ENCODE measurements at regions not wholly inside any gene's neighbourhood (a gene's known extent, or its start where the extent isn't known, plus 50 kb on each side); places are given as distances from the start of the nearest gene placed in this dataset.

DNA sequence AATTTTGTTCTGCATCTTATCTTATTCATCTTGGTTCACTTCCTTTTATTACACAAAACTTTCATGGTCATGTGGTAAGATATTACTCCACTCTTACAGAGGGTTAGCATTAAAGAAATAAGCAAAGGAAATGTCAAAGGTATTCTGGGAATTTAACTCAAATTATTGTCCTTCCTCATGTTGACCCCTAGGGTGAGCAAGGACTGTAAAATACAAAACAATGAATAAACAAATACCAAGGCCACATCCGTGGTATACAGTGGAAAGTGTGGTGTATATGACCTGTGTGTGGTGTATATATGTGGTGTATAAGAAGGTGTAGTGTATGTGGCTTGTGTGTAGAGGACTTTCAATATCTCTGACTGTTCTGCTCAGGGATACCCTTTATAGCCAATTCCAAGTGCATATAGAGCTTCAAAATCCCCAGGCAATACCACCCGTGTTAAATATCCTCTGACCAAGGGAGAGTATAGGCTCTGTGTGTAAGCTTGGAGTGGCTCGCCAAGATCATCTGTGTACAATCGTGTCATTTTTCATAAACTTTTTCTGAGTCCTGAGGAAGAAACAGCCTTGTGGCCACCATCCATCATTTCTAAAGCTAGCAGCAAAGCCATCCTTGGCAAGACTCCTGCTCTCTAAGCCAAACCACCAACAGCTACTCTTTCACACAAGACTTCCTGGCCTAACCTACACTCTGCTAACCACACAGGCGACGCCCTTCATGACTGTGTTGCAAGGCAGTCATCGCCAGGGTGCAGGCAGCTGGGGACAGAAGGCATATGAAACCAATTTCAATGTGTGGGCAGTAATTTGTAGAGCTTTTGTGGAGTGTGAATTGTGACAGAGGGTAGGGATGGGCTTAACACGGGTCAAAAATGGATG is 548.0 kb downstream of the ETS1 start:
- Mint-ChIP-seq H3K4me3 (no peak overlapping the region), H3K4me1 (no peaks in the 10 kb centered on the region), H3K9me3 (peaks cover 4% of the 10 kb centered on the region), H3K27me3 (ENCODE audit: insufficient read depth) (no peaks in the 10 kb centered on the region), H3K27ac (no peak overlapping the region), H3K36me3 (ENCODE audit: low read depth) (no peaks in the 10 kb centered on the region)
- no peak overlapping the region for H3K4me3 ChIP-seq (ENCODE audit: low read length)
- TF ChIP-seq, protein P1, sequence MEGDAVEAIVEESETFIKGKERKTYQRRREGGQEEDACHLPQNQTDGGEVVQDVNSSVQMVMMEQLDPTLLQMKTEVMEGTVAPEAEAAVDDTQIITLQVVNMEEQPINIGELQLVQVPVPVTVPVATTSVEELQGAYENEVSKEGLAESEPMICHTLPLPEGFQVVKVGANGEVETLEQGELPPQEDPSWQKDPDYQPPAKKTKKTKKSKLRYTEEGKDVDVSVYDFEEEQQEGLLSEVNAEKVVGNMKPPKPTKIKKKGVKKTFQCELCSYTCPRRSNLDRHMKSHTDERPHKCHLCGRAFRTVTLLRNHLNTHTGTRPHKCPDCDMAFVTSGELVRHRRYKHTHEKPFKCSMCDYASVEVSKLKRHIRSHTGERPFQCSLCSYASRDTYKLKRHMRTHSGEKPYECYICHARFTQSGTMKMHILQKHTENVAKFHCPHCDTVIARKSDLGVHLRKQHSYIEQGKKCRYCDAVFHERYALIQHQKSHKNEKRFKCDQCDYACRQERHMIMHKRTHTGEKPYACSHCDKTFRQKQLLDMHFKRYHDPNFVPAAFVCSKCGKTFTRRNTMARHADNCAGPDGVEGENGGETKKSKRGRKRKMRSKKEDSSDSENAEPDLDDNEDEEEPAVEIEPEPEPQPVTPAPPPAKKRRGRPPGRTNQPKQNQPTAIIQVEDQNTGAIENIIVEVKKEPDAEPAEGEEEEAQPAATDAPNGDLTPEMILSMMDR (conservative IDR thresholded peaks at IDR 0.05) = peak; percentile 49
- 92 to 96% methylated on average over 4 to 8 of the region's 8 CpGs for WGBS, 2 experiments (ENCODE audit: insufficient coverage in 1 of 2, insufficient read length in 1 of 2)
- no peak for DNase-seq
- peaks cover 10% of the 10 kb centered on the region for H3K9me3 ChIP-seq (ENCODE audit: control insufficient read depth, low read length)
- H3K4me1 ChIP-seq (ENCODE audit: control insufficient read depth, insufficient read depth, low read length) = no peaks in the 10 kb centered on the region
- H3K27ac ChIP-seq (ENCODE audit: low read depth, low read length) = no peak overlapping the region
- no peak overlapping the region for H3K9ac ChIP-seq (ENCODE audit: extremely low read depth, low read length, poor library complexity, severe bottlenecking)
- H3K36me3 ChIP-seq (ENCODE audit: control insufficient read depth, insufficient read depth, low read length) = no peaks in the 10 kb centered on the region
- no peaks in the 10 kb centered on the region for H3K27me3 ChIP-seq (ENCODE audit: control insufficient read depth, insufficient read depth, low read length, poor library complexity, severe bottlenecking)

- H3K9me3 ChIP-seq (ENCODE audit: control insufficient read depth, low read length) = no peaks in the 10 kb centered on the region
- H3K4me1 ChIP-seq (ENCODE audit: control insufficient read depth, insufficient read depth, low read length) = no peaks in the 10 kb centered on the region
- WGBS, 2 experiments (ENCODE audit: insufficient coverage in 1 of 2, insufficient read length in 1 of 2) = 82 to 87% methylated on average over 4 of the region's 4 CpGs
- Mint-ChIP-seq H3K4me1 (no peaks in the 10 kb centered on the region), H3K36me3 (ENCODE audit: low read depth) (no peaks in the 10 kb centered on the region), H3K4me3 (no peak overlapping the region), H3K9me3 (no peaks in the 10 kb centered on the region), H3K27ac (no peak overlapping the region), H3K27me3 (ENCODE audit: insufficient read depth) (no peaks in the 10 kb centered on the region)
- no peaks in the 10 kb centered on the region for H3K36me3 ChIP-seq (ENCODE audit: control insufficient read depth, insufficient read depth, low read length)
- no peak overlapping the region for H3K4me3 ChIP-seq (ENCODE audit: low read length)
- TF ChIP-seq, protein P1 (conservative IDR thresholded peaks at IDR 0.05) = no peak
- H3K27ac ChIP-seq (ENCODE audit: low read depth, low read length) = no peak overlapping the region
- no peaks in the 10 kb centered on the region for H3K27me3 ChIP-seq (ENCODE audit: control insufficient read depth, insufficient read depth, low read length, poor library complexity, severe bottlenecking)
- no peak for DNase-seq
- no peak overlapping the region for H3K9ac ChIP-seq (ENCODE audit: extremely low read depth, low read length, poor library complexity, severe bottlenecking)
Observed at GRCh38 chr11:128036556-128037093, 550.7 kb downstream of the ETS1 start.

DNA sequence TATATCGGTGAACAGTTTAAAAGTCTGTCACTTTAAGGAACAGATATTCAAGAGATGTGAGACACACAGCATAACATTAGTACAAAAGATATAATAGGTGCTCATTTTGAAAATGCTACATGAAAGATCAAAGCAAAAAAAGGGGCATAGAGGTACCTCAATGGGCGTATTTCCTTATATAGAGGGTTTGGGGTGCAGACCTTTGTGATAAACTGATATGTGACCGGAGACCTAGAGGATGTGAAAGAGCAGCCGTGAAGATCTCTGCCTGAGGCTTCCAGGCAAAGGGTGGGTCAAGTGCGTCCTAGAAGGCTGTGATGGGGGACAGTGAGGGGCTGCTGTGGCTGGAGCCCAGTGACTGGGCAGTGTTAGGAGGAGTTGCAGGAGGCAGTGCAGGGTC is 551.4 kb downstream of the ETS1 start:
- WGBS, 2 experiments (ENCODE audit: insufficient coverage in 1 of 2, insufficient read length in 1 of 2) = 89 to 96% methylated on average over 5 of the region's 5 CpGs
- Histone ChIP-seq H3K9me3 (ENCODE audit: control insufficient read depth, low read length) (no peaks in the 10 kb centered on the region), H3K4me1 (ENCODE audit: control insufficient read depth, insufficient read depth, low read length) (no peaks in the 10 kb centered on the region), H3K27ac (ENCODE audit: low read depth, low read length) (no peak overlapping the region), H3K36me3 (ENCODE audit: control insufficient read depth, insufficient read depth, low read length) (no peaks in the 10 kb centered on the region), H3K9ac (ENCODE audit: extremely low read depth, low read length, poor library complexity, severe bottlenecking) (no peak overlapping the region), H3K4me3 (ENCODE audit: low read length) (no peak overlapping the region), H3K27me3 (ENCODE audit: control insufficient read depth, insufficient read depth, low read length, poor library complexity, severe bottlenecking) (no peaks in the 10 kb centered on the region)
- no peak for DNase-seq
- no peaks in the 10 kb centered on the region for H3K27me3 Mint-ChIP-seq (ENCODE audit: insufficient read depth)
- H3K4me3 Mint-ChIP-seq = no peak overlapping the region
- no peak overlapping the region for H3K27ac Mint-ChIP-seq
- H3K36me3 Mint-ChIP-seq (ENCODE audit: low read depth) = no peaks in the 10 kb centered on the region
- no peaks in the 10 kb centered on the region for H3K9me3 Mint-ChIP-seq
- H3K4me1 Mint-ChIP-seq = no peaks in the 10 kb centered on the region
- TF ChIP-seq, protein P1 (conservative IDR thresholded peaks at IDR 0.05) = no peak
